IPS DF 4.7 (cell line): ENCODE measurements at regions not wholly inside any gene's neighbourhood (a gene's known extent, or its start where the extent isn't known, plus 50 kb on each side); places are given as distances from the start of the nearest gene placed in this dataset.
"Not testable (repeated sequence)": the region's sequence is repeated elsewhere in the genome, so short reads cannot be mapped to it uniquely, and the experiment has no call there.

Source experiments
- DNase-seq: peaks from one replicate; pipeline ENCODE4 v3.0.0-alpha.2; 2013; ENCODE audit warnings: low spot score; ENCODE audit errors: extremely low read depth

GRCh38 chr5:44543511-44543910, 154.3 kb upstream of the FGF10 start:
- DNase-seq: no peak

GRCh38 chr5:44542470-44542869, 153.2 kb upstream of the FGF10 start:
- DNase-seq: no peak

- no peak for DNase-seq
These were observed 150.3 kb upstream of the FGF10 start for GRCh38 chr5:44539602-44539919.

- DNase-seq: no peak
These were observed 149.8 kb upstream of the FGF10 start for GRCh38 chr5:44538797-44539601.

GRCh38 chr5:44536650-44537260, 147.5 kb upstream of the FGF10 start:
- peak; percentile 33 for DNase-seq

- DNase-seq: no peak
These were observed 146.4 kb upstream of the FGF10 start for GRCh38 chr5:44535621-44536020.

- no peak for DNase-seq
These were observed 143.8 kb upstream of the FGF10 start for GRCh38 chr5:44532981-44533380.

- DNase-seq: not testable (repeated sequence)
These were observed 142.5 kb upstream of the FGF10 start for GRCh38 chr5:44531756-44532155.

- not testable (repeated sequence) for DNase-seq
These were observed 141.6 kb upstream of the FGF10 start for GRCh38 chr5:44530783-44531182.

GRCh38 chr5:44511596-44511995, 122.4 kb upstream of the FGF10 start:
- no peak for DNase-seq

- no peak for DNase-seq
These were observed 117.3 kb upstream of the FGF10 start for GRCh38 chr5:44506561-44506960.

GRCh38 chr5:44499381-44499780, 110.2 kb upstream of the FGF10 start:
- no peak for DNase-seq

- no peak for DNase-seq
These were observed 108.4 kb upstream of the FGF10 start for GRCh38 chr5:44497606-44498005.

- DNase-seq: no peak
These were observed 106.1 kb upstream of the FGF10 start for GRCh38 chr5:44495280-44495679.

GRCh38 chr5:44489759-44490158, 100.5 kb upstream of the FGF10 start:
- DNase-seq: no peak

- DNase-seq: no peak
These were observed 97.4 kb upstream of the FGF10 start for GRCh38 chr5:44486591-44486990.

- DNase-seq: no peak
These were observed 64.8 kb upstream of the FGF10 start for GRCh38 chr5:44454002-44454401.

- DNase-seq: no peak
These were observed 57.2 kb upstream of the FGF10 start for GRCh38 chr5:44446399-44446798.

GRCh38 chr5:44443172-44443571, 54.0 kb upstream of the FGF10 start:
- DNase-seq: no peak

GRCh38 chr5:44441460-44441859, 52.2 kb upstream of the FGF10 start:
- no peak for DNase-seq

- no peak for DNase-seq
These were observed 51.0 kb upstream of the FGF10 start for GRCh38 chr5:44440186-44440585.
